Caco-2 (cell line): ENCODE measurements at regions not wholly inside any gene's neighbourhood (a gene's known extent, or its start where the extent isn't known, plus 50 kb on each side); places are given as distances from the start of the nearest gene placed in this dataset.

Experiments
- BruUV-seq: library from RNA; stranded (reverse); fragments of 400-500 nt; replicated peaks from 2 replicates; lab custom pipeline; 2021; lab: Mats Ljungman, UMichigan
- CTCF ChIA-PET: fragments of 300-600 bp; sonication (Branson Sonifier 250); formaldehyde crosslinking; loops from one replicate; lab custom pipeline; 2022; ENCODE audit warnings: antibody characterized with exemption; lab: Charles Lee
- POLR2A ChIA-PET: fragments of 300-600 bp; sonication (Branson Sonifier 250); formaldehyde crosslinking; loops from one replicate; lab custom pipeline; 2022; ENCODE audit warnings: antibody characterized with exemption; lab: Charles Lee
- DNase-seq, 2 experiments: peaks; one replicate each; pipeline versions ENCODE4 v3.0.0 to v3.0.0-alpha.2; 2020 to 2022
- H3K27me3 ChIP-seq: replicated peaks from 2 replicates; pipeline ENCODE4 v1.6.0; 2011; ENCODE audit warnings: low read length; ENCODE audit not compliant: control insufficient read depth, insufficient read depth
- H3K36me3 ChIP-seq: 2 replicates; pipeline ENCODE4 v1.5.1; 2011; ENCODE audit warnings: low read length; ENCODE audit not compliant: control insufficient read depth, insufficient read depth
- H3K4me1 ChIP-seq: fragments of 250-450 bp; sonication (Bioruptor Pico); 2 replicates; pipeline ENCODE4 v1.5.1; 2020; ENCODE audit warnings: mild to moderate bottlenecking
- H3K4me3 ChIP-seq: 2 replicates; pipeline ENCODE4 v1.5.1; 2011; ENCODE audit warnings: low read depth, mild to moderate bottlenecking, control low read depth, low read length
- H3K9me3 ChIP-seq: fragments of 250-450 bp; sonication (Bioruptor Pico); 2 replicates; pipeline ENCODE4 v1.5.1; 2020; ENCODE audit warnings: mild to moderate bottlenecking, moderate library complexity
- H3K27ac Mint-ChIP-seq: one replicate; pipeline ENCODE4 v1.8.0; 2022; ENCODE audit warnings: mixed read lengths; ENCODE audit not compliant: unreplicated experiment
- H3K27me3 Mint-ChIP-seq: one replicate; pipeline ENCODE4 v1.8.0; 2022; ENCODE audit warnings: mixed read lengths; ENCODE audit not compliant: insufficient read depth, unreplicated experiment
- H3K36me3 Mint-ChIP-seq: one replicate; pipeline ENCODE4 v1.8.0; 2022; ENCODE audit warnings: mild to moderate bottlenecking, mixed read lengths; ENCODE audit not compliant: insufficient read depth, unreplicated experiment
- H3K4me1 Mint-ChIP-seq: one replicate; pipeline ENCODE4 v1.8.0; 2022; ENCODE audit warnings: low read depth, mixed read lengths; ENCODE audit not compliant: unreplicated experiment
- H3K4me3 Mint-ChIP-seq: one replicate; pipeline ENCODE4 v1.8.0; 2022; ENCODE audit warnings: mild to moderate bottlenecking, moderate library complexity, mixed read lengths; ENCODE audit not compliant: unreplicated experiment
- H3K9me3 Mint-ChIP-seq: one replicate; pipeline ENCODE4 v1.8.0; 2022; ENCODE audit warnings: mixed read lengths; ENCODE audit not compliant: unreplicated experiment
- intact Hi-C: fragments of 100-400 bp; cut with micrococcal nuclease; formaldehyde crosslinking; loops from one replicate; pipeline ENCODE4 v1.10.0; 2022; ENCODE audit not compliant: unreplicated experiment
- TF ChIP-seq, protein P1 (sequence below), 2 experiments: fragments of 200-600 bp in 1 of 2; IDR thresholded peaks; 1 replicate in 1 of 2; 2 replicates in 1 of 2; pipeline versions ENCODE4 v1.5.1 to v1.8.0; 2011 to 2022; ENCODE audit warnings: antibody characterized with exemption in 1 of 2, control low read depth in 1 of 2, inconsistent platforms in 1 of 2, low read depth in 1 of 2, low read length in 1 of 2, mild to moderate bottlenecking in 1 of 2, moderate library complexity in 1 of 2; ENCODE audit not compliant: insufficient read depth in 1 of 2, severe bottlenecking in 1 of 2, unreplicated experiment in 1 of 2

DNA sequence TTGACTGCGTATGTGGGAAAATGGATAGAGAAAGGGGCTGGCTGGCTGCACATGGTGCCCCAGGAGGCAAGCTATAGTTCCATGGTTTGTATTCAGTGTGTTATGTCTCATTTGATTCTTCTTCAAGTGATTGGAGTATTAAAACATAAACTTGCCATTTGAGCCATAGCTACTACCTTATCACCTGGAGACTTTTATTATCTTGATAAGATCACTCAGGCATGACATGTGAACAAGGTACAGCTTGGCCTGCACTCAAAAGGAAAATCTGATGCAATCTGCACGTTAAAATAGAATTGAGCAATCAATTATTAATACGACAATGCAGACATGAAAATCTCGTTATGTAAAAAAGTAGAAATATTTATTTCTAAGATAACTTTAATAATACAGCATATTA lies 116.9 kb downstream of the RND3 start:
- DNase-seq = peak; percentile 28 to 47
- Mint-ChIP-seq H3K4me3 (no peak overlapping the region), H3K27ac (peak overlapping the region; percentile 90), H3K4me1 (peaks cover 23% of the 10 kb centered on the region), H3K36me3 (no peaks in the 10 kb centered on the region), H3K9me3 (no peaks in the 10 kb centered on the region), H3K27me3 (no peaks in the 10 kb centered on the region)
- H3K27me3 ChIP-seq = no peaks in the 10 kb centered on the region
- POLR2A ChIA-PET = no interaction called here
- intact Hi-C loops = loop anchor here (2.0 to 5.0 kb wide), 3 partner anchors 40 to 148 kb away; partner anchors contain the start of gene RND3
- CTCF ChIA-PET = no interaction called here
- peaks cover 31% of the 10 kb centered on the region for H3K4me1 ChIP-seq
- TF ChIP-seq, protein P1, sequence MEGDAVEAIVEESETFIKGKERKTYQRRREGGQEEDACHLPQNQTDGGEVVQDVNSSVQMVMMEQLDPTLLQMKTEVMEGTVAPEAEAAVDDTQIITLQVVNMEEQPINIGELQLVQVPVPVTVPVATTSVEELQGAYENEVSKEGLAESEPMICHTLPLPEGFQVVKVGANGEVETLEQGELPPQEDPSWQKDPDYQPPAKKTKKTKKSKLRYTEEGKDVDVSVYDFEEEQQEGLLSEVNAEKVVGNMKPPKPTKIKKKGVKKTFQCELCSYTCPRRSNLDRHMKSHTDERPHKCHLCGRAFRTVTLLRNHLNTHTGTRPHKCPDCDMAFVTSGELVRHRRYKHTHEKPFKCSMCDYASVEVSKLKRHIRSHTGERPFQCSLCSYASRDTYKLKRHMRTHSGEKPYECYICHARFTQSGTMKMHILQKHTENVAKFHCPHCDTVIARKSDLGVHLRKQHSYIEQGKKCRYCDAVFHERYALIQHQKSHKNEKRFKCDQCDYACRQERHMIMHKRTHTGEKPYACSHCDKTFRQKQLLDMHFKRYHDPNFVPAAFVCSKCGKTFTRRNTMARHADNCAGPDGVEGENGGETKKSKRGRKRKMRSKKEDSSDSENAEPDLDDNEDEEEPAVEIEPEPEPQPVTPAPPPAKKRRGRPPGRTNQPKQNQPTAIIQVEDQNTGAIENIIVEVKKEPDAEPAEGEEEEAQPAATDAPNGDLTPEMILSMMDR (IDR thresholded peaks at IDR 0.05; ENCODE audit: insufficient read depth in 1 of 2, low read depth in 1 of 2, low read length in 1 of 2, severe bottlenecking in 1 of 2, unreplicated experiment in 1 of 2) = no peak
- H3K4me3 ChIP-seq = no peak overlapping the region
- no peaks in the 10 kb centered on the region for H3K36me3 ChIP-seq
- BruUV-seq = no TSS peak
- no peaks in the 10 kb centered on the region for H3K9me3 ChIP-seq

DNA sequence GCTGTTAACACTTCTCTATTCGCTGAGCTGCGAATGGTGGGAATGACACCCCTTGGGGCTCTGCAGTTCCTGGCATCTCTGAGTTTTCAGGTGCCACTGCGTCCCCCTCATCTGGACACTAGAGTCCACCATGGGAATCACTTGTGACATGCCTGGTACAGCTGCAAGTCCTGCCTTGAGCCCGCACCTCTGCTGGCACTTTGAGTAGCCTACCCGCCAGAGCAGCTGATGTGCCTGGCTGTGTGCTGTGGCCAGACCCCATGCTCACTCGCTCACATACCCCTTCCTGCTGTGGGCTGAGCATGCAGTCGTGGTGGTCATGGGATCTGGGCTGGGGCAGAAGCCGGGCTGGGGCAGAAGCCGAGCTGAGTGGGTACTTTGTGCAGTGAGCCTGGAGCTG lies 117.6 kb downstream of the RND3 start:
- BruUV-seq = no TSS peak
- H3K27me3 ChIP-seq = no peaks in the 10 kb centered on the region
- no peaks in the 10 kb centered on the region for H3K9me3 Mint-ChIP-seq

DNA sequence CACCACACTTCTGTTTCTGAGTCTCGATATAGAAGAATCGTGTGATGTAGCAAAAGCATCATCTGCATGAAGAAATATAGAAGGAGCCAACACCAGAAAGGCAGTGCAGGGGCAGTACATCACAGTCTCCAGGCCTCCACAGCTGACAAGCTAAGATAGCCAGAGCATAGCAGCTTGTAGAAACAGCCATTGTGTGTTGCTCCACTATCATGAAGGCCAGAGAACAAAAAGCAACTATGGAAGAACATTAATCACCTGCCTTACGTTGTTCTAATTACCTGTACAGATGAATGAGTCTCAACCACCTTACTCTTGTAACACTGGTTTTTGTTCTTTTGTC lies 129.0 kb downstream of the RND3 start:
- Mint-ChIP-seq H3K27me3 (no peaks in the 10 kb centered on the region), H3K27ac (peak overlapping the region; percentile 33), H3K4me3 (no peak overlapping the region), H3K9me3 (no peaks in the 10 kb centered on the region), H3K36me3 (no peaks in the 10 kb centered on the region), H3K4me1 (peaks cover 16% of the 10 kb centered on the region)
- H3K4me1 ChIP-seq = peaks cover 10% of the 10 kb centered on the region
- no peaks in the 10 kb centered on the region for H3K36me3 ChIP-seq
- no TSS peak for BruUV-seq
- TF ChIP-seq, protein P1 (IDR thresholded peaks at IDR 0.05; ENCODE audit: insufficient read depth in 1 of 2, low read depth in 1 of 2, low read length in 1 of 2, severe bottlenecking in 1 of 2, unreplicated experiment in 1 of 2) = no peak
- H3K27me3 ChIP-seq = no peaks in the 10 kb centered on the region
- no peak for DNase-seq
- H3K9me3 ChIP-seq = no peaks in the 10 kb centered on the region
- intact Hi-C loops = no loop called here
- POLR2A ChIA-PET = no interaction called here
- H3K4me3 ChIP-seq = no peak overlapping the region
- CTCF ChIA-PET = no interaction called here

More for the DNA sequence above, 117.6 kb downstream of the RND3 start:
- ChIA-PET POLR2A (no interaction called here), CTCF (interaction anchor here (0.7 kb wide), 1 partner anchor 115 kb away, joined by 3 read pairs; no protein-coding TSS in a partner anchor)
- no peak overlapping the region for H3K4me3 Mint-ChIP-seq
- peaks cover 28% of the 10 kb centered on the region for H3K4me1 ChIP-seq
- H3K27me3 Mint-ChIP-seq = no peaks in the 10 kb centered on the region
- H3K36me3 Mint-ChIP-seq = no peaks in the 10 kb centered on the region
- H3K4me1 Mint-ChIP-seq = peaks cover 23% of the 10 kb centered on the region
- H3K36me3 ChIP-seq = no peaks in the 10 kb centered on the region
- no peaks in the 10 kb centered on the region for H3K9me3 ChIP-seq
- H3K27ac Mint-ChIP-seq = peak overlapping the region; percentile 90
- intact Hi-C loops = loop anchor here (2.0 to 5.0 kb wide), 3 partner anchors 41 to 148 kb away; partner anchors contain the start of gene RND3
- TF ChIP-seq, protein P1 (IDR thresholded peaks at IDR 0.05; ENCODE audit: insufficient read depth in 1 of 2, low read depth in 1 of 2, low read length in 1 of 2, severe bottlenecking in 1 of 2, unreplicated experiment in 1 of 2) = no peak
- H3K4me3 ChIP-seq = no peak overlapping the region
- no peak for DNase-seq
